K562 (cell line): ENCODE measurements at regions not wholly inside any gene's neighbourhood (a gene's known extent, or its start where the extent isn't known, plus 50 kb on each side); places are given as distances from the start of the nearest gene placed in this dataset.
A peak's percentile ranks its signal among the peaks of the same experiment; 100 is the strongest.
"Not testable (repeated sequence)": the region's sequence is repeated elsewhere in the genome, so short reads cannot be mapped to it uniquely, and the experiment has no call there.

Experiments
- ATAC-seq: fragments of 200-7000 bp; cut with Tn5 transposase; 3 replicates; pipeline ENCODE4 v1.9.1; 2020; ENCODE audit warnings: moderate library complexity
- BruUV-seq: library from RNA; stranded (reverse); fragments of 400-500 nt; replicated peaks from 2 replicates; lab custom pipeline; 2021; lab: Mats Ljungman, UMichigan
- CTCF ChIA-PET: fragments of 300-600 bp; formaldehyde crosslinking; extraction: SDS; loops from one replicate; lab custom pipeline; 2021; ENCODE audit warnings: low intra/inter-chr PET ratio; lab: Yijun Ruan, JAX
- POLR2A ChIA-PET: fragments of 300-600, 350-650 bp; sonication (Branson Sonifier 250); formaldehyde crosslinking; extraction: SDS; loops from one replicate; lab custom pipeline; 2021; ENCODE audit warnings: antibody characterized with exemption, inconsistent platforms; lab: Yijun Ruan, JAX
- DNase-seq, 4 experiments: peaks; one replicate each; pipeline versions ENCODE4 v3.0.0 to v3.0.0-alpha.2; 2011 to 2018; ENCODE audit warnings: low spot score in 3 of 4, mixed read lengths in 3 of 4; ENCODE audit errors: extremely low read depth in 1 of 4
- FAIRE-seq: peaks from 2 replicates; lab custom pipeline; 2011; peaks lifted over from hg19 to GRCh38; lab: Jason Lieb, UNC
- H2AFZ ChIP-seq: 2 replicates; pipeline ENCODE4 v1.6.0; 2011; ENCODE audit warnings: low read depth, low read length, control low read depth, inconsistent platforms
- H3K27ac ChIP-seq: fragments of 200-600 bp; 3 replicates; pipeline ENCODE4 v1.8.0; 2011; ENCODE audit warnings: low read depth, mild to moderate bottlenecking, control low read depth, inconsistent platforms, low read length, moderate library complexity, mixed read lengths; ENCODE audit errors: extremely low read depth
- H3K27me3 ChIP-seq, 2 experiments: fragments of 300-600 bp in 1 of 2; 2 replicates in 1 of 2; 3 replicates in 1 of 2; pipeline versions ENCODE4 v1.6.0 to v1.8.0; 2011; ENCODE audit warnings: inconsistent platforms in 2 of 2, low read length in 2 of 2, mild to moderate bottlenecking in 1 of 2, mixed read lengths in 1 of 2, moderate library complexity in 1 of 2; ENCODE audit not compliant: control insufficient read depth in 2 of 2, insufficient read depth in 2 of 2
- H3K36me3 ChIP-seq: fragments of 300-600 bp; 3 replicates; pipeline ENCODE4 v1.8.0; 2011; ENCODE audit warnings: mild to moderate bottlenecking, low read length, inconsistent platforms; ENCODE audit not compliant: control insufficient read depth, insufficient read depth
- H3K4me1 ChIP-seq, 2 experiments: fragments of 200-600 bp in 1 of 2; replicated peaks in 1 of 2; 2 replicates in 1 of 2; 3 replicates in 1 of 2; pipeline versions ENCODE4 v1.5.1 to v1.8.0; 2011; ENCODE audit warnings: inconsistent platforms in 2 of 2, low read length in 2 of 2, mild to moderate bottlenecking in 1 of 2, mixed read lengths in 1 of 2, moderate library complexity in 1 of 2; ENCODE audit not compliant: control insufficient read depth in 2 of 2, insufficient read depth in 2 of 2
- H3K4me2 ChIP-seq: 2 replicates; pipeline ENCODE4 v1.6.1; 2011; ENCODE audit warnings: low read length, control low read depth, inconsistent platforms, mixed read lengths; ENCODE audit not compliant: insufficient read depth
- H3K4me3 ChIP-seq: fragments of 200-600 bp; sonication (generic), shearing (Covaris generic); 2 replicates; pipeline ENCODE4 v1.5.1; 2016; ENCODE audit warnings: control low read depth, inconsistent platforms
- H3K79me2 ChIP-seq: fragments of 200-600 bp; 3 replicates; pipeline ENCODE4 v1.8.0; 2011; ENCODE audit warnings: low read length, inconsistent platforms; ENCODE audit not compliant: control insufficient read depth, insufficient read depth
- H3K9ac ChIP-seq, 2 experiments: 2 replicates each; pipeline versions ENCODE4 v1.6.0 to v1.6.1; 2011; ENCODE audit warnings: low read depth in 2 of 2, low read length in 2 of 2, control low read depth in 1 of 2, inconsistent platforms in 1 of 2, mild to moderate bottlenecking in 1 of 2, mixed read lengths in 1 of 2; ENCODE audit not compliant: insufficient read depth in 1 of 2
- H3K9me1 ChIP-seq: one replicate; pipeline ENCODE4 v1.6.0; 2011; ENCODE audit warnings: inconsistent platforms, mild to moderate bottlenecking, low read length, moderate library complexity; ENCODE audit not compliant: control insufficient read depth, insufficient read depth
- H3K9me3 ChIP-seq: replicated peaks from 2 replicates; pipeline ENCODE4 v1.5.1; 2011; ENCODE audit warnings: low read depth, low read length, inconsistent platforms; ENCODE audit not compliant: control insufficient read depth, insufficient read depth
- H4K20me1 ChIP-seq: replicated peaks from 2 replicates; pipeline ENCODE4 v1.6.1; 2011; ENCODE audit warnings: low read length, inconsistent platforms, mixed read lengths; ENCODE audit not compliant: control insufficient read depth, insufficient read depth
- FOSL1 ChIP-seq: fragments of 200-800 bp; sonication (Bioruptor generic); conservative IDR thresholded peaks from 2 replicates; pipeline ENCODE4 v1.6.1; 2016; ENCODE audit warnings: missing genetic modification characterization, missing compliant biosample characterization
- MTA2 ChIP-seq: fragments of 450-650 bp; IDR thresholded peaks from 2 replicates; pipeline ENCODE4 v1.6.1; 2016; ENCODE audit warnings: low read depth
- MYC ChIP-seq, 2 experiments: fragments of 250-450 bp in 1 of 2; sonication (Bioruptor Pico) in 1 of 2; IDR thresholded peaks; 2 replicates each; pipeline versions ENCODE4 v1.5.1 to v1.6.1; 2012 to 2021; ENCODE audit warnings: low read depth in 2 of 2, borderline replicate concordance in 1 of 2, improper control_type of control experiment in 1 of 2, low read length in 1 of 2, mild to moderate bottlenecking in 1 of 2, moderate library complexity in 1 of 2
- SPI1 ChIP-seq: IDR thresholded peaks from 2 replicates; pipeline ENCODE4 v1.6.1; 2011; ENCODE audit warnings: low read depth, low read length, control low read depth, borderline replicate concordance
- ZNF146 ChIP-seq: IDR thresholded peaks from one replicate; pipeline ENCODE4 v1.6.1; 2018; ENCODE audit warnings: missing compliant biosample characterization; ENCODE audit not compliant: unreplicated experiment
- ZSCAN32 ChIP-seq: fragments of 450-650 bp; formaldehyde crosslinking; IDR thresholded peaks from 2 replicates; pipeline ENCODE4 v1.4.0; 2020; ENCODE audit warnings: mild to moderate bottlenecking, moderate library complexity
- WGBS: fragments of 100-300 bp; shearing (Covaris generic); methylation state at CpG from one replicate; pipeline ENCODE4 v1.1.6; 2016; ENCODE audit warnings: low coverage, mixed read lengths; ENCODE audit not compliant: insufficient coverage; ENCODE audit errors: missing lambda C conversion rate; 5-methylcytosine and 5-hydroxymethylcytosine counted together
- in situ Hi-C: fragments of 300-500 bp; cut with MboI; formaldehyde crosslinking; loops from 4 replicates; pipeline ENCODE4 v1.15.0; 2018; ENCODE audit warnings: inconsistent platforms, mixed read lengths
- intact Hi-C: fragments of 100-400 bp; cut with micrococcal nuclease; formaldehyde crosslinking; loops from 2 replicates; pipeline ENCODE4 v1.14.2; 2022
- TF ChIP-seq, protein P1 (sequence below): sonication (generic); formaldehyde crosslinking; IDR thresholded peaks from 2 replicates; pipeline ENCODE4 v1.8.0; 2022; ENCODE audit warnings: mild to moderate bottlenecking, missing genetic modification reagents, borderline replicate concordance
- TF ChIP-seq, protein P2 (sequence below): fragments of 250-450 bp; sonication (Bioruptor Pico); IDR thresholded peaks from 2 replicates; pipeline ENCODE4 v1.5.0; 2021

DNA sequence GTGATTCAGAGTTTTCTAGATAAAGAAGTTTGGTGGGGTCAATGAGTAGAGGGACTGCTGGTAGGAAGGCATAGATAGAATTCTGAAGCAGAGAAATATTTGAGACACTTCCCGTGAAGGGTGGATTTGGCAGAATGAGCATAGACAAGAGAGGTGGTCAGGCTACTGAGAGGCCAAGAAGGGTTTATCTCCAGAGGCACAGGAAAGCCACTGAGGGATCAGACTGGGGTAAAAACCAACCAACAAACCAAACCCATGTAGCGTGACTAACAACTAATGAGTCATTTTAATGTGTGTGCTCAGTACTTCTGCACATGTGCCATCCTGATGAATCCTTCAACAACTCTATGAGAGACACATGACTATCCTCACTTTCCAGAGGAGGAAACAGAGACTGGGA, 60.0 kb upstream of the SERP2 start (continued):
- TF ChIP-seq MTA2 = no peak
- TF ChIP-seq, protein P1, sequence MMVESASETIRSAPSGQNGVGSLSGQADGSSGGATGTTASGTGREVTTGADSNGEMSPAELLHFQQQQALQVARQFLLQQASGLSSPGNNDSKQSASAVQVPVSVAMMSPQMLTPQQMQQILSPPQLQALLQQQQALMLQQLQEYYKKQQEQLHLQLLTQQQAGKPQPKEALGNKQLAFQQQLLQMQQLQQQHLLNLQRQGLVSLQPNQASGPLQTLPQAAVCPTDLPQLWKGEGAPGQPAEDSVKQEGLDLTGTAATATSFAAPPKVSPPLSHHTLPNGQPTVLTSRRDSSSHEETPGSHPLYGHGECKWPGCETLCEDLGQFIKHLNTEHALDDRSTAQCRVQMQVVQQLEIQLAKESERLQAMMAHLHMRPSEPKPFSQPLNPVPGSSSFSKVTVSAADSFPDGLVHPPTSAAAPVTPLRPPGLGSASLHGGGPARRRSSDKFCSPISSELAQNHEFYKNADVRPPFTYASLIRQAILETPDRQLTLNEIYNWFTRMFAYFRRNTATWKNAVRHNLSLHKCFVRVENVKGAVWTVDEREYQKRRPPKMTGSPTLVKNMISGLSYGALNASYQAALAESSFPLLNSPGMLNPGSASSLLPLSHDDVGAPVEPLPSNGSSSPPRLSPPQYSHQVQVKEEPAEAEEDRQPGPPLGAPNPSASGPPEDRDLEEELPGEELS (CRISPR knock-in tag) = no peak
- TF ChIP-seq MYC (IDR thresholded peaks at IDR 0.05; ENCODE audit: low read depth, low read length) = no peak
- no peak for TF ChIP-seq MYC (CRISPR knock-in tag; IDR thresholded peaks at IDR 0.05; ENCODE audit: borderline replicate concordance, low read depth)
- TF ChIP-seq, protein P2, sequence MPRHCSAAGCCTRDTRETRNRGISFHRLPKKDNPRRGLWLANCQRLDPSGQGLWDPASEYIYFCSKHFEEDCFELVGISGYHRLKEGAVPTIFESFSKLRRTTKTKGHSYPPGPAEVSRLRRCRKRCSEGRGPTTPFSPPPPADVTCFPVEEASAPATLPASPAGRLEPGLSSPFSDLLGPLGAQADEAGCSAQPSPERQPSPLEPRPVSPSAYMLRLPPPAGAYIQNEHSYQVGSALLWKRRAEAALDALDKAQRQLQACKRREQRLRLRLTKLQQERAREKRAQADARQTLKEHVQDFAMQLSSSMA = no peak
- TF ChIP-seq ZNF146 (CRISPR knock-in tag) = no peak
- TF ChIP-seq ZSCAN32 (CRISPR knock-in tag) = no peak
- peak; percentile 92 for TF ChIP-seq FOSL1 (tag)
- TF ChIP-seq, all 486 proteins: peak for 7

DNA sequence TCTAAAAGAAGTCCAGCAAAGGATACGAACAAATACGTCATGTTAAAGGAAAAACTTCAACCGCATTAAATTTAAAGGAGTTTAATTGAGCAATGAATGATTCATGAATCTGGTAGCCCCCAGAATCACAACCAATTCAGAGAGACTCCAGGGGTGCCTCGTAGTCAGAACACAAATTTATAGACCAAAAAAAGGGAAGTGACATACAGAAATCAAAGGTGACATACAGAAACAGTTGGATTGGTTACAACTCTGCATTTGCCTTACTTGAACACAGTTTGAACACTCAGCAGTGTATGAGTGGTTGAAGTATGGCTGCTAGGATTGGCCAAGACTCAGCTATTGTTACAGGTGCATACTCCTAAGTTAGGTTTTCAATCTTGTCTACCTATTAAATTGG, 59.5 kb upstream of the SERP2 start:
- ATAC-seq, DNase-seq, H3K4me3 ChIP-seq, H3K9me1 ChIP-seq, H3K27ac ChIP-seq, H3K4me2 ChIP-seq: not testable (repeated sequence)
- H3K27me3 ChIP-seq = peaks cover 4 to 22% of the 10 kb centered on the region in 2 experiments; a peak in 3 of 5 replicates
- TF ChIP-seq SPI1 = peak; percentile 69
- TF ChIP-seq, all 486 proteins: peak for 1; not testable (repeated sequence) for 485
- H2AFZ ChIP-seq, in situ Hi-C loops, H4K20me1 ChIP-seq, H3K36me3 ChIP-seq, BruUV-seq, POLR2A ChIA-PET, H3K4me1 ChIP-seq, H3K9me3 ChIP-seq, intact Hi-C loops, FAIRE-seq, H3K9ac ChIP-seq, CTCF ChIA-PET, H3K79me2 ChIP-seq: not testable (repeated sequence)
- 28% methylated on average over 4 of the region's 4 CpGs for WGBS
